ENCODE measurements at regions not wholly inside any gene's neighbourhood (a gene's known extent, or its start where the extent isn't known, plus 50 kb on each side); places are given as distances from the start of the nearest gene placed in this dataset.

DNA sequence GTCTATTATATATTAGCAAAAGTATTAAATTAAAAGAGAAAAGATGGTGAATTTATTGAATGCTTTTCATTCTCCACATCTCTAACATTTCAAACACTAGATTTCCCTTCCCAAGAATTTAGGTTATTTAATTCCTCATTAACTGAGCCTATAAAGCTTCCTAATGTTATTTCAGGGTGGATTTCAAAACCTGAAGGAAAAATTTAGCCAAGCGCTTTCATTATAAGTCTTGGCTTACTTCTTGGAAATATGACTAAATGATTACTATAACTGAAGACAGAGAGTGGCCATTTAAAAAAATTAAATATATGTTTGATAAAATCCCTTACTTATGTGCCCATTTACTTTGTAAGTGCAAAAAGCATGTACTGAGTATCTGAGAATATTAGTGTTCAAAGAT, 141.8 kb upstream of the ARSJ start:
- TF ChIP-seq, protein P1, sequence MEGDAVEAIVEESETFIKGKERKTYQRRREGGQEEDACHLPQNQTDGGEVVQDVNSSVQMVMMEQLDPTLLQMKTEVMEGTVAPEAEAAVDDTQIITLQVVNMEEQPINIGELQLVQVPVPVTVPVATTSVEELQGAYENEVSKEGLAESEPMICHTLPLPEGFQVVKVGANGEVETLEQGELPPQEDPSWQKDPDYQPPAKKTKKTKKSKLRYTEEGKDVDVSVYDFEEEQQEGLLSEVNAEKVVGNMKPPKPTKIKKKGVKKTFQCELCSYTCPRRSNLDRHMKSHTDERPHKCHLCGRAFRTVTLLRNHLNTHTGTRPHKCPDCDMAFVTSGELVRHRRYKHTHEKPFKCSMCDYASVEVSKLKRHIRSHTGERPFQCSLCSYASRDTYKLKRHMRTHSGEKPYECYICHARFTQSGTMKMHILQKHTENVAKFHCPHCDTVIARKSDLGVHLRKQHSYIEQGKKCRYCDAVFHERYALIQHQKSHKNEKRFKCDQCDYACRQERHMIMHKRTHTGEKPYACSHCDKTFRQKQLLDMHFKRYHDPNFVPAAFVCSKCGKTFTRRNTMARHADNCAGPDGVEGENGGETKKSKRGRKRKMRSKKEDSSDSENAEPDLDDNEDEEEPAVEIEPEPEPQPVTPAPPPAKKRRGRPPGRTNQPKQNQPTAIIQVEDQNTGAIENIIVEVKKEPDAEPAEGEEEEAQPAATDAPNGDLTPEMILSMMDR (IDR thresholded peaks at IDR 0.05) = no peak
- TF ChIP-seq POLR2A (IDR thresholded peaks at IDR 0.05) = no peak

Data from sigmoid colon (tissue), 3 donors.